GM23338 (cell line): ENCODE measurements at regions not wholly inside any gene's neighbourhood (a gene's known extent, or its start where the extent isn't known, plus 50 kb on each side); places are given as distances from the start of the nearest gene placed in this dataset.

Experiments used
- ATAC-seq: fragments of 200-7000 bp; cut with Tn5 transposase; 3 replicates; pipeline ENCODE4 v1.9.1; 2020
- DNase-seq: peaks from one replicate; pipeline ENCODE4 v3.0.0-alpha.2; 2015; ENCODE audit warnings: low spot score
- H2AFZ ChIP-seq: fragments of 200-600 bp; sonication (generic); 2 replicates; pipeline ENCODE4 v1.8.0; 2016; ENCODE audit warnings: antibody characterized with exemption, mild to moderate bottlenecking, moderate library complexity
- H3F3A ChIP-seq: fragments of 200-600 bp; sonication (generic); replicated peaks from 2 replicates; pipeline ENCODE4 v1.8.0; 2017; ENCODE audit warnings: antibody characterized with exemption, mixed run types, low read depth
- H3K27ac ChIP-seq: fragments of 200-600 bp; sonication (generic); 2 replicates; pipeline ENCODE4 v1.6.1; 2016; ENCODE audit warnings: low read depth
- H3K27me3 ChIP-seq: fragments of 200-600 bp; sonication (generic); 2 replicates; pipeline ENCODE4 v1.8.0; 2016; ENCODE audit warnings: mild to moderate bottlenecking, mixed run types, moderate library complexity; ENCODE audit not compliant: insufficient read depth
- H3K36me3 ChIP-seq: fragments of 200-600 bp; sonication (generic); 2 replicates; pipeline ENCODE4 v1.8.0; 2016; ENCODE audit warnings: mild to moderate bottlenecking; ENCODE audit not compliant: insufficient read depth
- H3K4me1 ChIP-seq: fragments of 200-600 bp; sonication (generic); 2 replicates; pipeline ENCODE4 v1.8.0; 2016; ENCODE audit warnings: mild to moderate bottlenecking, moderate library complexity; ENCODE audit not compliant: insufficient read depth
- H3K4me2 ChIP-seq: fragments of 200-600 bp; sonication (generic); 2 replicates; pipeline ENCODE4 v1.7.1; 2017; ENCODE audit warnings: mixed run types
- H3K4me3 ChIP-seq: fragments of 200-600 bp; sonication (generic); 2 replicates; pipeline ENCODE4 v1.6.1; 2016; ENCODE audit warnings: mixed run types
- H3K79me2 ChIP-seq: fragments of 200-600 bp; sonication (generic); replicated peaks from 2 replicates; pipeline ENCODE4 v1.8.0; 2017; ENCODE audit warnings: mild to moderate bottlenecking; ENCODE audit not compliant: insufficient read depth
- H3K9me2 ChIP-seq: fragments of 200-600 bp; sonication (generic); 2 replicates; pipeline ENCODE4 v1.8.0; 2017; ENCODE audit not compliant: insufficient read depth
- H4K20me1 ChIP-seq: fragments of 200-600 bp; sonication (generic); replicated peaks from 2 replicates; pipeline ENCODE4 v1.8.0; 2017; ENCODE audit warnings: mild to moderate bottlenecking; ENCODE audit not compliant: insufficient read depth
- H3K27ac Mint-ChIP-seq: 2 replicates; pipeline ENCODE4 v1.8.0; 2020; ENCODE audit warnings: inconsistent platforms, mild to moderate bottlenecking, moderate library complexity, mixed read lengths
- H3K27me3 Mint-ChIP-seq: 3 replicates; pipeline ENCODE4 v1.8.0; 2022; ENCODE audit warnings: low read depth, mild to moderate bottlenecking, moderate library complexity, mixed read lengths, inconsistent platforms; ENCODE audit not compliant: insufficient read depth, poor library complexity
- H3K36me3 Mint-ChIP-seq: 3 replicates; pipeline ENCODE4 v1.8.0; 2021; ENCODE audit warnings: low read depth, mild to moderate bottlenecking, inconsistent platforms, moderate library complexity, mixed read lengths
- H3K4me1 Mint-ChIP-seq: 3 replicates; pipeline ENCODE4 v1.8.0; 2020; ENCODE audit warnings: mild to moderate bottlenecking, inconsistent platforms, mixed read lengths
- H3K4me3 Mint-ChIP-seq: 3 replicates; pipeline ENCODE4 v1.8.0; 2021; ENCODE audit warnings: moderate library complexity, mild to moderate bottlenecking, inconsistent platforms, mixed read lengths
- H3K9me3 Mint-ChIP-seq: 3 replicates; pipeline ENCODE4 v1.8.0; 2020; ENCODE audit warnings: moderate library complexity, mild to moderate bottlenecking, inconsistent platforms, mixed read lengths
- CREB1 ChIP-seq: fragments of 250-450 bp; sonication (Bioruptor Pico); IDR thresholded peaks from 2 replicates; pipeline ENCODE4 v1.5.0; 2020; ENCODE audit warnings: low read depth, mild to moderate bottlenecking, moderate library complexity
- EZH2 ChIP-seq: fragments of 200-600 bp; sonication (generic); IDR thresholded peaks from one replicate; pipeline ENCODE4 v1.8.0; 2017; ENCODE audit warnings: antibody characterized with exemption, mild to moderate bottlenecking, low read depth; ENCODE audit not compliant: unreplicated experiment
- EZH2phosphoT487 ChIP-seq: fragments of 200-600 bp; sonication (generic); IDR thresholded peaks from one replicate; pipeline ENCODE4 v1.8.1; 2018; ENCODE audit warnings: antibody characterized with exemption; ENCODE audit not compliant: unreplicated experiment
- JUNB ChIP-seq: IDR thresholded peaks from one replicate; pipeline ENCODE4 v1.6.1; 2016; ENCODE audit warnings: antibody characterized with exemption; ENCODE audit not compliant: unreplicated experiment
- NANOG ChIP-seq: IDR thresholded peaks from 2 replicates; pipeline ENCODE4 v1.6.1; 2016; ENCODE audit warnings: antibody characterized with exemption, borderline replicate concordance
- POLR2AphosphoS5 ChIP-seq: IDR thresholded peaks from 2 replicates; pipeline ENCODE4 v1.6.1; 2016; ENCODE audit warnings: antibody characterized with exemption, low read depth
- STAT1 ChIP-seq: IDR thresholded peaks from one replicate; pipeline ENCODE4 v1.6.1; 2016; ENCODE audit warnings: antibody characterized with exemption; ENCODE audit not compliant: unreplicated experiment
- ZNF114 ChIP-seq: fragments of 250-450 bp; sonication (Bioruptor Pico); IDR thresholded peaks from 2 replicates; pipeline ENCODE4 v1.5.0; 2020; ENCODE audit warnings: mild to moderate bottlenecking, moderate library complexity
- ZNF331 ChIP-seq: fragments of 250-450 bp; sonication (Bioruptor Pico); IDR thresholded peaks from 2 replicates; pipeline ENCODE4 v1.5.0; 2020; ENCODE audit warnings: low read depth, mild to moderate bottlenecking, moderate library complexity
- TF ChIP-seq, protein P1 (sequence below): IDR thresholded peaks from 2 replicates; pipeline ENCODE4 v1.6.1; 2016; ENCODE audit warnings: antibody characterized with exemption
- TF ChIP-seq, protein P2 (sequence below), 2 experiments: fragments of 200-600 bp in 1 of 2; sonication (generic) in 1 of 2; conservative IDR thresholded peaks; 2 replicates each; pipeline versions ENCODE4 v1.5.1 to v1.6.1; 2016 to 2017; ENCODE audit warnings: antibody characterized with exemption in 2 of 2, low read depth in 2 of 2, mild to moderate bottlenecking in 2 of 2, moderate library complexity in 1 of 2
- TF ChIP-seq, protein P3 (sequence below): IDR thresholded peaks from one replicate; pipeline ENCODE4 v1.6.1; 2018; ENCODE audit warnings: antibody characterized with exemption; ENCODE audit not compliant: unreplicated experiment
- TF ChIP-seq, protein P4 (sequence below): fragments of 250-450 bp; sonication (Bioruptor Pico); IDR thresholded peaks from 2 replicates; pipeline ENCODE4 v1.5.0; 2020; ENCODE audit warnings: mild to moderate bottlenecking, moderate library complexity

DNA sequence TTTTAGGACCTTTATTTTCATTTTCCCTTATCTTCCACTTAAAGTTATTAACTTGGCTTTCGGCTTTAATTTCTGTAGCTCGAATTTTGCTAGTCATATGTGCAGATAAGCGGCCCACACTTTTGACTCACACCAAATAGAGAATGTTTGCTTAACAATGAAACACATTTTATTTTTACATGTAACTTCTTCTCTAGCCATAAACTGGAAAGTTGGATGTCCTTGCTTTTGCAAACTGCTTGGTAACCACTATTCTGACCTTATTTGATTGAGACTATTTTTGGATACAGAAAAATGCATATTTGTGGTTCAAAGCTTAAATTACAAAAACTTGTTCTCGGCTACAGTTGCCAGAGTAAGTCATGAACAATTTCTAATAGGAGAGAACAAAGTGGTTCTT is 600.0 kb downstream of the KCTD12 start:
- Histone ChIP-seq H3K9me2 (no peaks in the 10 kb centered on the region), H3K36me3 (no peaks in the 10 kb centered on the region), H3K27me3 (no peaks in the 10 kb centered on the region), H4K20me1 (no peaks in the 10 kb centered on the region), H3K4me3 (no peak overlapping the region), H3K4me1 (peaks cover 18% of the 10 kb centered on the region), H3K4me2 (no peak overlapping the region), H2AFZ (no peak overlapping the region), H3K27ac (no peak overlapping the region), H3F3A (no peaks in the 10 kb centered on the region), H3K79me2 (no peaks in the 10 kb centered on the region)
- Mint-ChIP-seq H3K27me3 (peaks cover 2% of the 10 kb centered on the region), H3K27ac (no peak overlapping the region), H3K9me3 (peaks cover 10% of the 10 kb centered on the region), H3K4me1 (peaks cover 17% of the 10 kb centered on the region; the same call in 2 of the 3 replicates), H3K4me3 (no peak overlapping the region), H3K36me3 (peaks cover 6% of the 10 kb centered on the region; the same call in 1 of the 3 replicates)
- ATAC-seq (no peak), DNase-seq (no peak)
- TF ChIP-seq, protein P1, sequence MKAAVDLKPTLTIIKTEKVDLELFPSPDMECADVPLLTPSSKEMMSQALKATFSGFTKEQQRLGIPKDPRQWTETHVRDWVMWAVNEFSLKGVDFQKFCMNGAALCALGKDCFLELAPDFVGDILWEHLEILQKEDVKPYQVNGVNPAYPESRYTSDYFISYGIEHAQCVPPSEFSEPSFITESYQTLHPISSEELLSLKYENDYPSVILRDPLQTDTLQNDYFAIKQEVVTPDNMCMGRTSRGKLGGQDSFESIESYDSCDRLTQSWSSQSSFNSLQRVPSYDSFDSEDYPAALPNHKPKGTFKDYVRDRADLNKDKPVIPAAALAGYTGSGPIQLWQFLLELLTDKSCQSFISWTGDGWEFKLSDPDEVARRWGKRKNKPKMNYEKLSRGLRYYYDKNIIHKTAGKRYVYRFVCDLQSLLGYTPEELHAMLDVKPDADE = no peak
- TF ChIP-seq, protein P2, sequence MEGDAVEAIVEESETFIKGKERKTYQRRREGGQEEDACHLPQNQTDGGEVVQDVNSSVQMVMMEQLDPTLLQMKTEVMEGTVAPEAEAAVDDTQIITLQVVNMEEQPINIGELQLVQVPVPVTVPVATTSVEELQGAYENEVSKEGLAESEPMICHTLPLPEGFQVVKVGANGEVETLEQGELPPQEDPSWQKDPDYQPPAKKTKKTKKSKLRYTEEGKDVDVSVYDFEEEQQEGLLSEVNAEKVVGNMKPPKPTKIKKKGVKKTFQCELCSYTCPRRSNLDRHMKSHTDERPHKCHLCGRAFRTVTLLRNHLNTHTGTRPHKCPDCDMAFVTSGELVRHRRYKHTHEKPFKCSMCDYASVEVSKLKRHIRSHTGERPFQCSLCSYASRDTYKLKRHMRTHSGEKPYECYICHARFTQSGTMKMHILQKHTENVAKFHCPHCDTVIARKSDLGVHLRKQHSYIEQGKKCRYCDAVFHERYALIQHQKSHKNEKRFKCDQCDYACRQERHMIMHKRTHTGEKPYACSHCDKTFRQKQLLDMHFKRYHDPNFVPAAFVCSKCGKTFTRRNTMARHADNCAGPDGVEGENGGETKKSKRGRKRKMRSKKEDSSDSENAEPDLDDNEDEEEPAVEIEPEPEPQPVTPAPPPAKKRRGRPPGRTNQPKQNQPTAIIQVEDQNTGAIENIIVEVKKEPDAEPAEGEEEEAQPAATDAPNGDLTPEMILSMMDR (conservative IDR thresholded peaks at IDR 0.05; ENCODE audit: low read depth in 2 of 2) = no peak
- TF ChIP-seq JUNB (no peak), EZH2 (no peak), POLR2AphosphoS5 (no peak), CREB1 (CRISPR knock-in tag) (no peak), EZH2phosphoT487 (no peak), STAT1 (no peak), ZNF331 (CRISPR knock-in tag) (no peak), NANOG (no peak), ZNF114 (CRISPR knock-in tag) (no peak)
- TF ChIP-seq, protein P3, sequence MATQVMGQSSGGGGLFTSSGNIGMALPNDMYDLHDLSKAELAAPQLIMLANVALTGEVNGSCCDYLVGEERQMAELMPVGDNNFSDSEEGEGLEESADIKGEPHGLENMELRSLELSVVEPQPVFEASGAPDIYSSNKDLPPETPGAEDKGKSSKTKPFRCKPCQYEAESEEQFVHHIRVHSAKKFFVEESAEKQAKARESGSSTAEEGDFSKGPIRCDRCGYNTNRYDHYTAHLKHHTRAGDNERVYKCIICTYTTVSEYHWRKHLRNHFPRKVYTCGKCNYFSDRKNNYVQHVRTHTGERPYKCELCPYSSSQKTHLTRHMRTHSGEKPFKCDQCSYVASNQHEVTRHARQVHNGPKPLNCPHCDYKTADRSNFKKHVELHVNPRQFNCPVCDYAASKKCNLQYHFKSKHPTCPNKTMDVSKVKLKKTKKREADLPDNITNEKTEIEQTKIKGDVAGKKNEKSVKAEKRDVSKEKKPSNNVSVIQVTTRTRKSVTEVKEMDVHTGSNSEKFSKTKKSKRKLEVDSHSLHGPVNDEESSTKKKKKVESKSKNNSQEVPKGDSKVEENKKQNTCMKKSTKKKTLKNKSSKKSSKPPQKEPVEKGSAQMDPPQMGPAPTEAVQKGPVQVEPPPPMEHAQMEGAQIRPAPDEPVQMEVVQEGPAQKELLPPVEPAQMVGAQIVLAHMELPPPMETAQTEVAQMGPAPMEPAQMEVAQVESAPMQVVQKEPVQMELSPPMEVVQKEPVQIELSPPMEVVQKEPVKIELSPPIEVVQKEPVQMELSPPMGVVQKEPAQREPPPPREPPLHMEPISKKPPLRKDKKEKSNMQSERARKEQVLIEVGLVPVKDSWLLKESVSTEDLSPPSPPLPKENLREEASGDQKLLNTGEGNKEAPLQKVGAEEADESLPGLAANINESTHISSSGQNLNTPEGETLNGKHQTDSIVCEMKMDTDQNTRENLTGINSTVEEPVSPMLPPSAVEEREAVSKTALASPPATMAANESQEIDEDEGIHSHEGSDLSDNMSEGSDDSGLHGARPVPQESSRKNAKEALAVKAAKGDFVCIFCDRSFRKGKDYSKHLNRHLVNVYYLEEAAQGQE = no peak
- TF ChIP-seq, protein P4, sequence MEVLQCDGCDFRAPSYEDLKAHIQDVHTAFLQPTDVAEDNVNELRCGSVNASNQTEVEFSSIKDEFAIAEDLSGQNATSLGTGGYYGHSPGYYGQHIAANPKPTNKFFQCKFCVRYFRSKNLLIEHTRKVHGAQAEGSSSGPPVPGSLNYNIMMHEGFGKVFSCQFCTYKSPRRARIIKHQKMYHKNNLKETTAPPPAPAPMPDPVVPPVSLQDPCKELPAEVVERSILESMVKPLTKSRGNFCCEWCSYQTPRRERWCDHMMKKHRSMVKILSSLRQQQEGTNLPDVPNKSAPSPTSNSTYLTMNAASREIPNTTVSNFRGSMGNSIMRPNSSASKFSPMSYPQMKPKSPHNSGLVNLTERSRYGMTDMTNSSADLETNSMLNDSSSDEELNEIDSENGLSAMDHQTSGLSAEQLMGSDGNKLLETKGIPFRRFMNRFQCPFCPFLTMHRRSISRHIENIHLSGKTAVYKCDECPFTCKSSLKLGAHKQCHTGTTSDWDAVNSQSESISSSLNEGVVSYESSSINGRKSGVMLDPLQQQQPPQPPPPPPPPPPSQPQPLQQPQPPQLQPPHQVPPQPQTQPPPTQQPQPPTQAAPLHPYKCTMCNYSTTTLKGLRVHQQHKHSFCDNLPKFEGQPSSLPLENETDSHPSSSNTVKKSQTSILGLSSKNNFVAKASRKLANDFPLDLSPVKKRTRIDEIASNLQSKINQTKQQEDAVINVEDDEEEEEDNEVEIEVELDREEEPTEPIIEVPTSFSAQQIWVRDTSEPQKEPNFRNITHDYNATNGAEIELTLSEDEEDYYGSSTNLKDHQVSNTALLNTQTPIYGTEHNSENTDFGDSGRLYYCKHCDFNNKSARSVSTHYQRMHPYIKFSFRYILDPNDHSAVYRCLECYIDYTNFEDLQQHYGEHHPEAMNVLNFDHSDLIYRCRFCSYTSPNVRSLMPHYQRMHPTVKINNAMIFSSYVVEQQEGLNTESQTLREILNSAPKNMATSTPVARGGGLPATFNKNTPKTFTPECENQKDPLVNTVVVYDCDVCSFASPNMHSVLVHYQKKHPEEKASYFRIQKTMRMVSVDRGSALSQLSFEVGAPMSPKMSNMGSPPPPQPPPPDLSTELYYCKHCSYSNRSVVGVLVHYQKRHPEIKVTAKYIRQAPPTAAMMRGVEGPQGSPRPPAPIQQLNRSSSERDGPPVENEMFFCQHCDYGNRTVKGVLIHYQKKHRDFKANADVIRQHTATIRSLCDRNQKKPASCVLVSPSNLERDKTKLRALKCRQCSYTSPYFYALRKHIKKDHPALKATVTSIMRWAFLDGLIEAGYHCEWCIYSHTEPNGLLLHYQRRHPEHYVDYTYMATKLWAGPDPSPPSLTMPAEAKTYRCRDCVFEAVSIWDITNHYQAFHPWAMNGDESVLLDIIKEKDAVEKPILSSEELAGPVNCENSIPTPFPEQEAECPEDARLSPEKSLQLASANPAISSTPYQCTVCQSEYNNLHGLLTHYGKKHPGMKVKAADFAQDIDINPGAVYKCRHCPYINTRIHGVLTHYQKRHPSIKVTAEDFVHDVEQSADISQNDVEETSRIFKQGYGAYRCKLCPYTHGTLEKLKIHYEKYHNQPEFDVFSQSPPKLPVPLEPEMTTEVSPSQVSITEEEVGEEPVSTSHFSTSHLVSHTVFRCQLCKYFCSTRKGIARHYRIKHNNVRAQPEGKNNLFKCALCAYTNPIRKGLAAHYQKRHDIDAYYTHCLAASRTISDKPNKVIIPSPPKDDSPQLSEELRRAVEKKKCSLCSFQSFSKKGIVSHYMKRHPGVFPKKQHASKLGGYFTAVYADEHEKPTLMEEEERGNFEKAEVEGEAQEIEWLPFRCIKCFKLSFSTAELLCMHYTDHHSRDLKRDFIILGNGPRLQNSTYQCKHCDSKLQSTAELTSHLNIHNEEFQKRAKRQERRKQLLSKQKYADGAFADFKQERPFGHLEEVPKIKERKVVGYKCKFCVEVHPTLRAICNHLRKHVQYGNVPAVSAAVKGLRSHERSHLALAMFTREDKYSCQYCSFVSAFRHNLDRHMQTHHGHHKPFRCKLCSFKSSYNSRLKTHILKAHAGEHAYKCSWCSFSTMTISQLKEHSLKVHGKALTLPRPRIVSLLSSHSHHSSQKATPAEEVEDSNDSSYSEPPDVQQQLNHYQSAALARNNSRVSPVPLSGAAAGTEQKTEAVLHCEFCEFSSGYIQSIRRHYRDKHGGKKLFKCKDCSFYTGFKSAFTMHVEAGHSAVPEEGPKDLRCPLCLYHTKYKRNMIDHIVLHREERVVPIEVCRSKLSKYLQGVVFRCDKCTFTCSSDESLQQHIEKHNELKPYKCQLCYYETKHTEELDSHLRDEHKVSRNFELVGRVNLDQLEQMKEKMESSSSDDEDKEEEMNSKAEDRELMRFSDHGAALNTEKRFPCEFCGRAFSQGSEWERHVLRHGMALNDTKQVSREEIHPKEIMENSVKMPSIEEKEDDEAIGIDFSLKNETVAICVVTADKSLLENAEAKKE = no peak
